OCI-LY7 (cell line): ENCODE measurements at regions not wholly inside any gene's neighbourhood (a gene's known extent, or its start where the extent isn't known, plus 50 kb on each side); places are given as distances from the start of the nearest gene placed in this dataset.

ENCODE experiments used
- BruUV-seq: library from RNA; stranded (reverse); fragments of 400-500 nt; replicated peaks from 2 replicates; lab custom pipeline; 2021; lab: Mats Ljungman, UMichigan
- CTCF ChIA-PET: fragments of 300-600 bp; sonication (Branson Sonifier 250); formaldehyde crosslinking; loops from one replicate; lab custom pipeline; 2022; ENCODE audit warnings: antibody characterized with exemption; ENCODE audit not compliant: unreplicated experiment; lab: Charles Lee
- POLR2A ChIA-PET: fragments of 300-600 bp; sonication (Branson Sonifier 250); formaldehyde crosslinking; loops from one replicate; lab custom pipeline; 2022; ENCODE audit warnings: antibody characterized with exemption; lab: Charles Lee
- DNase-seq: peaks from one replicate; pipeline ENCODE4 v3.0.0-alpha.2; 2015; ENCODE audit warnings: low spot score
- H2AFZ ChIP-seq: fragments of 200-600 bp; sonication (generic), shearing (Covaris generic); 2 replicates; pipeline ENCODE4 v1.6.1; 2014; ENCODE audit warnings: mild to moderate bottlenecking, antibody characterized with exemption, low read length, moderate library complexity
- H3K27ac ChIP-seq: fragments of 200-600 bp; sonication (generic); 2 replicates; pipeline ENCODE4 v1.5.1; 2014; ENCODE audit warnings: mixed run types, low read depth, mild to moderate bottlenecking, moderate library complexity, low read length, inconsistent platforms; ENCODE audit not compliant: poor library complexity, severe bottlenecking
- H3K36me3 ChIP-seq: fragments of 200-600 bp; sonication (generic); 2 replicates; pipeline ENCODE4 v1.6.1; 2014; ENCODE audit warnings: mild to moderate bottlenecking, antibody characterized with exemption, low read length, moderate library complexity, mixed read lengths; ENCODE audit not compliant: insufficient read depth
- H3K4me1 ChIP-seq: fragments of 200-600 bp; sonication (generic); 2 replicates; pipeline ENCODE4 v1.5.1; 2014; ENCODE audit warnings: mild to moderate bottlenecking, low read length; ENCODE audit not compliant: insufficient read depth, poor library complexity, severe bottlenecking
- H3K4me2 ChIP-seq: fragments of 200-600 bp; sonication (generic); 2 replicates; pipeline ENCODE4 v1.6.1; 2014; ENCODE audit warnings: mild to moderate bottlenecking, low read length
- H3K4me3 ChIP-seq: fragments of 200-600 bp; sonication (generic); 2 replicates; pipeline ENCODE4 v1.5.1; 2014; ENCODE audit warnings: mild to moderate bottlenecking, low read depth, low read length; ENCODE audit not compliant: poor library complexity, severe bottlenecking
- H3K79me2 ChIP-seq: fragments of 200-600 bp; sonication (generic); 2 replicates; pipeline ENCODE4 v1.6.1; 2016; ENCODE audit warnings: low read depth, mild to moderate bottlenecking, low read length, moderate library complexity, mixed read lengths; ENCODE audit not compliant: insufficient read depth
- H3K9me2 ChIP-seq: fragments of 200-600 bp; sonication (generic); 2 replicates; pipeline ENCODE4 v1.6.1; 2016; ENCODE audit warnings: mild to moderate bottlenecking, low read length, mixed read lengths; ENCODE audit not compliant: insufficient read depth
- H3K9me3 ChIP-seq: fragments of 200-600 bp; sonication (generic); 2 replicates; pipeline ENCODE4 v1.6.1; 2014; ENCODE audit warnings: mild to moderate bottlenecking, mixed run types, low read length, mixed read lengths
- H4K20me1 ChIP-seq: fragments of 200-600 bp; sonication (generic); 2 replicates; pipeline ENCODE4 v1.6.1; 2014; ENCODE audit warnings: mild to moderate bottlenecking, antibody characterized with exemption, low read length, moderate library complexity, mixed read lengths; ENCODE audit not compliant: insufficient read depth
- EZH2phosphoT487 ChIP-seq: fragments of 200-600 bp; sonication (generic); IDR thresholded peaks from 2 replicates; pipeline ENCODE4 v1.6.1; 2018; ENCODE audit warnings: low read depth, borderline replicate concordance, mild to moderate bottlenecking, mixed run types, antibody characterized with exemption, low read length, moderate library complexity, mixed read lengths
- intact Hi-C: fragments of 100-400 bp; cut with micrococcal nuclease; formaldehyde crosslinking; loops from one replicate; pipeline ENCODE4 v1.10.0; 2022; ENCODE audit not compliant: unreplicated experiment
- TF ChIP-seq, protein P1 (sequence below): fragments of 200-600 bp; sonication (generic); conservative IDR thresholded peaks from 2 replicates; pipeline ENCODE4 v1.5.1; 2014; ENCODE audit warnings: mild to moderate bottlenecking, antibody characterized with exemption, low read length, moderate library complexity, mixed read lengths

DNA sequence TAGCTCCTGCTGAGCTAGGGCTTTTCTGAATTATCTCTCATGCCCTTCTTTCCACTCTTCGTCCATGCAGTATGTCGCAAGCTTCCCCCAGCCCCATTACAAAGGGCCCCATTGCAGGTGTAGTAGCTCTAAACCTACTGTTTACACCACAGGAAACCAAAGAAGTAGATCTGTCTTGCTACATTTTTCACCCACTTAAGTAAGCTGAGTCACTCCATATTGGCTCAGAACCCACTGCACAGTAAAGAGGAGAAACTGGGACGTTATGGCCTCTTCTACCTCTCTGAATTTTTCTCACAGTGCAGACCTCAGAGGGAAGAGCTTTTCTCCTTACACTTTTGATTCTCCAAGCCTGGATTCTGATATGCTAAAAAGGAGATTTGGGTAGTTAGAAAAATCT is 200.2 kb downstream of the SMARCA1 start:
- H3K4me2 ChIP-seq = no peak overlapping the region

DNA sequence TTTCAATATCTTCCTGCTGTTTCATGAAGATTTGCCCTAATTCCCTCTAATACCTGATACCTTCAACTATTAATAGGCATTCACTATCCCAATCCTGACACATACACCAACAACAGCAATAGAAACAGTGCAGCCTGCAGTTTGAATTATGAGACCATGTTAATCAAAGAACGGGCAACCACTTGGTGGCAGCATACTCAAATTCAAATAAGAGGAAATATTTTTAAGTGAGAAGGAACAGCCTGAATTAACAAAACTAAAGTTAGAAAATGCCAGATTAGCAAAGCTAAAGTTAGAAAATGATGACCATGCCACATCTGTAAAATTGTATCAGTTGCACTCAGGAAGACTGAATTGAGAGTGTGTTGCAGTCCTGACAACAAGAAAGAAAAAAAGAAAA is 204.9 kb downstream of the SMARCA1 start:
- H3K4me2 ChIP-seq = no peak overlapping the region
- H4K20me1 ChIP-seq = no peaks in the 10 kb centered on the region
- DNase-seq = peak; percentile 7
- no peak overlapping the region for H3K4me3 ChIP-seq
- H3K27ac ChIP-seq = no peak overlapping the region
- TF ChIP-seq EZH2phosphoT487 = no peak
- TF ChIP-seq, protein P1, sequence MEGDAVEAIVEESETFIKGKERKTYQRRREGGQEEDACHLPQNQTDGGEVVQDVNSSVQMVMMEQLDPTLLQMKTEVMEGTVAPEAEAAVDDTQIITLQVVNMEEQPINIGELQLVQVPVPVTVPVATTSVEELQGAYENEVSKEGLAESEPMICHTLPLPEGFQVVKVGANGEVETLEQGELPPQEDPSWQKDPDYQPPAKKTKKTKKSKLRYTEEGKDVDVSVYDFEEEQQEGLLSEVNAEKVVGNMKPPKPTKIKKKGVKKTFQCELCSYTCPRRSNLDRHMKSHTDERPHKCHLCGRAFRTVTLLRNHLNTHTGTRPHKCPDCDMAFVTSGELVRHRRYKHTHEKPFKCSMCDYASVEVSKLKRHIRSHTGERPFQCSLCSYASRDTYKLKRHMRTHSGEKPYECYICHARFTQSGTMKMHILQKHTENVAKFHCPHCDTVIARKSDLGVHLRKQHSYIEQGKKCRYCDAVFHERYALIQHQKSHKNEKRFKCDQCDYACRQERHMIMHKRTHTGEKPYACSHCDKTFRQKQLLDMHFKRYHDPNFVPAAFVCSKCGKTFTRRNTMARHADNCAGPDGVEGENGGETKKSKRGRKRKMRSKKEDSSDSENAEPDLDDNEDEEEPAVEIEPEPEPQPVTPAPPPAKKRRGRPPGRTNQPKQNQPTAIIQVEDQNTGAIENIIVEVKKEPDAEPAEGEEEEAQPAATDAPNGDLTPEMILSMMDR = peak; percentile 72
- no peaks in the 10 kb centered on the region for H3K9me2 ChIP-seq
- no TSS peak for BruUV-seq
- H3K36me3 ChIP-seq = no peaks in the 10 kb centered on the region
- no peaks in the 10 kb centered on the region for H3K4me1 ChIP-seq
- ChIA-PET POLR2A (no interaction called here), CTCF (no interaction called here)
- no peaks in the 10 kb centered on the region for H3K79me2 ChIP-seq
- no peak overlapping the region for H2AFZ ChIP-seq
- intact Hi-C loops = no loop called here
- H3K9me3 ChIP-seq = no peaks in the 10 kb centered on the region

More for the DNA sequence above, 200.2 kb downstream of the SMARCA1 start:
- ChIA-PET CTCF (no interaction called here), POLR2A (no interaction called here)
- Histone ChIP-seq H3K36me3 (no peaks in the 10 kb centered on the region), H4K20me1 (no peaks in the 10 kb centered on the region), H3K9me3 (no peaks in the 10 kb centered on the region), H2AFZ (no peak overlapping the region), H3K9me2 (no peaks in the 10 kb centered on the region), H3K79me2 (no peaks in the 10 kb centered on the region), H3K4me1 (no peaks in the 10 kb centered on the region), H3K4me3 (no peak overlapping the region), H3K27ac (no peak overlapping the region)
- no peak for DNase-seq
- BruUV-seq = no TSS peak
- TF ChIP-seq, protein P1 = no peak
- no peak for TF ChIP-seq EZH2phosphoT487
- intact Hi-C loops = no loop called here

DNA sequence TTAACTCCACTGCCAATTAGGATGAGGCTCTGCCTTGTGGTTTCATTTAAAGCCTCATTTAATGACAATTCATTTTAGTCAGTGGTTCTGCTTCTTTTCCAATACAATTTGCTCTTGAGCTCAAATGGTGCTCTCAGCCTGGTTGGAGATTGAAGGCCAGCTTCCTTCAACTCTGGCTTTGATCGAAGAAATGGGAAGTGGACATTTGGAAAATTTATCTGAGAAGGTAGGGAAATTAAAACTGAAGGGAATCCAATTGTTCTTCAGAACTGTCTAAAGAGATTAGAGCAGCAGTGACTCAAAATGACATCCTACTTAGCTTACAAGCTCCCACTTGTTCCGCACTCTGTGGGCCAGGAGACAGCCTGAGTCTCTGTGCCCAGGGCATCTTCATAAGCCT is 206.8 kb downstream of the SMARCA1 start:
- no TSS peak for BruUV-seq
- Histone ChIP-seq H3K4me1 (no peaks in the 10 kb centered on the region), H3K9me3 (no peaks in the 10 kb centered on the region), H4K20me1 (no peaks in the 10 kb centered on the region), H3K36me3 (no peaks in the 10 kb centered on the region), H2AFZ (no peak overlapping the region), H3K4me2 (no peak overlapping the region), H3K9me2 (no peaks in the 10 kb centered on the region), H3K79me2 (no peaks in the 10 kb centered on the region), H3K27ac (no peak overlapping the region), H3K4me3 (no peak overlapping the region)
- no peak for DNase-seq
- TF ChIP-seq, protein P1 = no peak
- TF ChIP-seq EZH2phosphoT487 = no peak
- intact Hi-C loops = no loop called here
- ChIA-PET POLR2A (no interaction called here), CTCF (no interaction called here)
